ENCODE measurements at regions not wholly inside any gene's neighbourhood (a gene's known extent, or its start where the extent isn't known, plus 50 kb on each side); places are given as distances from the start of the nearest gene placed in this dataset.

GRCh38 chr2:238745997-238746396 is 101.9 kb upstream of the TWIST2 start:
- DNase-seq = no peak
- H3K9me3 ChIP-seq = no peaks in the 10 kb centered on the region
- intact Hi-C loops (cut with DNase I) = no loop called here
- H3K4me3 ChIP-seq = no peak overlapping the region
- H3K27ac ChIP-seq = no peak overlapping the region
- H3K27me3 ChIP-seq = no peaks in the 10 kb centered on the region
- H3K36me3 ChIP-seq = no peaks in the 10 kb centered on the region
- no peaks in the 10 kb centered on the region for H3K4me1 ChIP-seq (ENCODE audit: insufficient read depth)
- 79 to 89% (median 84%) methylated on average over 5 of the region's 5 CpGs for WGBS, 3 donors
- TF ChIP-seq POLR2A (IDR thresholded peaks at IDR 0.05) (no peak), EP300 (IDR thresholded peaks at IDR 0.05) (no peak), CTCF (IDR thresholded peaks at IDR 0.05) (no peak)

GRCh38 chr2:238747114-238747513 is 100.8 kb upstream of the TWIST2 start:
- 61 to 68% (median 65%) methylated on average over 18 of the region's 18 CpGs for WGBS, 3 donors
- Histone ChIP-seq H3K4me1 (ENCODE audit: insufficient read depth) (no peaks in the 10 kb centered on the region), H3K4me3 (no peak overlapping the region), H3K9me3 (no peaks in the 10 kb centered on the region), H3K27me3 (no peaks in the 10 kb centered on the region), H3K27ac (no peak overlapping the region), H3K36me3 (no peaks in the 10 kb centered on the region)
- intact Hi-C loops (cut with DNase I) = no loop called here
- no peak for DNase-seq
- TF ChIP-seq CTCF (IDR thresholded peaks at IDR 0.05) (no peak), POLR2A (IDR thresholded peaks at IDR 0.05) (no peak), EP300 (IDR thresholded peaks at IDR 0.05) (no peak)

DNA sequence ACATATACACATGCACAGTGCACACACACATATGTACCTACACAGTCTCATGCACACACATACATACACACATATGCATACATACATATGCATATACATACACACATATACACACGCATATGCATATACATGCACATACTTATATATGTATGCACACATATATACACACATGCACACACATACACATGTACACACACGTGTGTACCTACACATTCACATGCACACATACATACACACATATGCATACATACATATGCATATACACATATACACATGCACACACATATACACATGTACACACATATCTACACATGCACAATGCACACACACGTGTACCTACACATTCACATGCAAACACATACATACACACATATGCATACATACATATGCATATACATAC is 100.3 kb upstream of the TWIST2 start:
- H3K27ac ChIP-seq = no peak overlapping the region
- H3K27me3 ChIP-seq = no peaks in the 10 kb centered on the region
- no peaks in the 10 kb centered on the region for H3K36me3 ChIP-seq
- no peak for DNase-seq
- 75 to 92% (median 82%) methylated on average over 3 of the region's 3 CpGs for WGBS, 3 donors
- TF ChIP-seq POLR2A (IDR thresholded peaks at IDR 0.05) (no peak), CTCF (IDR thresholded peaks at IDR 0.05) (no peak), EP300 (IDR thresholded peaks at IDR 0.05) (no peak)
- H3K4me1 ChIP-seq (ENCODE audit: insufficient read depth) = no peaks in the 10 kb centered on the region
- intact Hi-C loops (cut with DNase I) = no loop called here
- H3K4me3 ChIP-seq = no peak overlapping the region
- H3K9me3 ChIP-seq = no peaks in the 10 kb centered on the region

GRCh38 chr2:238750212-238750904 is 97.5 kb upstream of the TWIST2 start:
- TF ChIP-seq EP300 (IDR thresholded peaks at IDR 0.05) (no peak), POLR2A (IDR thresholded peaks at IDR 0.05) (no peak), CTCF (IDR thresholded peaks at IDR 0.05) (no peak)
- intact Hi-C loops (cut with DNase I) = no loop called here
- Histone ChIP-seq H3K9me3 (no peaks in the 10 kb centered on the region), H3K27me3 (no peaks in the 10 kb centered on the region), H3K36me3 (no peaks in the 10 kb centered on the region), H3K4me3 (no peak overlapping the region), H3K4me1 (ENCODE audit: insufficient read depth) (no peaks in the 10 kb centered on the region), H3K27ac (no peak overlapping the region)
- DNase-seq = no peak
- 88 to 93% (median 89%) methylated on average over 3 of the region's 3 CpGs for WGBS, 3 donors

Measured in ovary (tissue), 7 donors.